Lower lobe of right lung (tissue), 2 donors: ENCODE measurements at regions not wholly inside any gene's neighbourhood (a gene's known extent, or its start where the extent isn't known, plus 50 kb on each side); places are given as distances from the start of the nearest gene placed in this dataset.
"Not testable (repeated sequence)": the region's sequence is repeated elsewhere in the genome, so short reads cannot be mapped to it uniquely, and the experiment has no call there.

Experiments used
- ATAC-seq, 2 donors: fragments of 200-7000 bp; cut with Tn5 transposase; one replicate each; pipeline ENCODE4 v1.9.1; 2020 to 2022; ENCODE audit warnings: mild to moderate bottlenecking in 2 of 2, moderate library complexity in 2 of 2
- DNase-seq: peaks from one replicate; pipeline ENCODE4 v3.0.0-alpha.2; 2020
- H3K27ac ChIP-seq: fragments of 200-600 bp; one replicate; pipeline ENCODE4 v1.8.0; 2022
- H3K27me3 ChIP-seq: fragments of 200-600 bp; one replicate; pipeline ENCODE4 v1.8.0; 2022; ENCODE audit warnings: low read depth
- H3K36me3 ChIP-seq: fragments of 200-600 bp; one replicate; pipeline ENCODE4 v1.8.0; 2022; ENCODE audit warnings: mild to moderate bottlenecking
- H3K4me1 ChIP-seq: fragments of 200-600 bp; one replicate; pipeline ENCODE4 v1.8.0; 2022
- H3K4me3 ChIP-seq: fragments of 200-600 bp; one replicate; pipeline ENCODE4 v1.8.0; 2022; ENCODE audit warnings: mild to moderate bottlenecking
- H3K9me3 ChIP-seq: fragments of 200-600 bp; one replicate; pipeline ENCODE4 v1.8.0; 2022
- CTCF ChIP-seq: fragments of 200-600 bp; IDR thresholded peaks from one replicate; pipeline ENCODE4 v1.8.0; 2022; ENCODE audit warnings: antibody characterized with exemption, mild to moderate bottlenecking
- intact Hi-C: fragments of 100-400 bp; cut with DNase I; formaldehyde crosslinking; loops from one replicate; pipeline ENCODE4 v1.11.0; 2022
- donor health status: DM: no; HTN: yes; CAD: no; lungs with severe emphysema.

GRCh38 chr6:984031-984430 lies 291.1 kb upstream of the EXOC2 start:
- no peak for TF ChIP-seq CTCF
- ATAC-seq: no peak

GRCh38 chr6:978937-979685 lies 286.2 kb upstream of the EXOC2 start:
- no peak for ATAC-seq
- H3K27me3 ChIP-seq: no peaks in the 10 kb centered on the region
- H3K4me1 ChIP-seq: no peaks in the 10 kb centered on the region
- intact Hi-C loops: no loop called here
- no peak for DNase-seq
- H3K36me3 ChIP-seq: no peaks in the 10 kb centered on the region
- H3K9me3 ChIP-seq: no peaks in the 10 kb centered on the region
- TF ChIP-seq CTCF: no peak
- no peak overlapping the region for H3K27ac ChIP-seq
- no peak overlapping the region for H3K4me3 ChIP-seq

More at GRCh38 chr6:984031-984430, 291.1 kb upstream of the EXOC2 start:
- H3K36me3 ChIP-seq: no peaks in the 10 kb centered on the region
- H3K9me3 ChIP-seq: no peaks in the 10 kb centered on the region
- H3K27ac ChIP-seq: no peak overlapping the region
- H3K27me3 ChIP-seq: no peaks in the 10 kb centered on the region
- no peaks in the 10 kb centered on the region for H3K4me1 ChIP-seq
- intact Hi-C loops: no loop called here
- DNase-seq: no peak
- H3K4me3 ChIP-seq: no peak overlapping the region

- H3K36me3 ChIP-seq, H3K4me3 ChIP-seq, H3K9me3 ChIP-seq, H3K27me3 ChIP-seq, ATAC-seq, H3K4me1 ChIP-seq, DNase-seq, intact Hi-C loops, H3K27ac ChIP-seq: not testable (repeated sequence)
Observed at GRCh38 chr6:977226-977625, 284.3 kb upstream of the EXOC2 start.

- H3K9me3 ChIP-seq: no peaks in the 10 kb centered on the region
- H3K36me3 ChIP-seq: no peaks in the 10 kb centered on the region
- no peaks in the 10 kb centered on the region for H3K27me3 ChIP-seq
- H3K4me3 ChIP-seq: no peak overlapping the region
- DNase-seq: no peak
- TF ChIP-seq CTCF: no peak
- peak in 1 of 2 donors; percentile 37 for ATAC-seq
- H3K27ac ChIP-seq: no peak overlapping the region
- H3K4me1 ChIP-seq: no peaks in the 10 kb centered on the region
- intact Hi-C loops: no loop called here
Observed at GRCh38 chr6:971981-972640, 279.2 kb upstream of the EXOC2 start.

- ATAC-seq (no peak), DNase-seq (no peak)
- TF ChIP-seq CTCF: no peak
- H3K27ac ChIP-seq: no peak overlapping the region
- no peaks in the 10 kb centered on the region for H3K36me3 ChIP-seq
- no peaks in the 10 kb centered on the region for H3K4me1 ChIP-seq
- H3K4me3 ChIP-seq: no peak overlapping the region
- no peaks in the 10 kb centered on the region for H3K9me3 ChIP-seq
- H3K27me3 ChIP-seq: no peaks in the 10 kb centered on the region
- intact Hi-C loops: no loop called here
Observed at GRCh38 chr6:968791-969190, 275.9 kb upstream of the EXOC2 start.

- TF ChIP-seq CTCF: no peak
- Histone ChIP-seq H3K4me3 (no peak overlapping the region), H3K27me3 (no peaks in the 10 kb centered on the region), H3K36me3 (no peaks in the 10 kb centered on the region), H3K27ac (no peak overlapping the region), H3K4me1 (no peaks in the 10 kb centered on the region), H3K9me3 (no peaks in the 10 kb centered on the region)
- ATAC-seq (no peak), DNase-seq (no peak)
- intact Hi-C loops: no loop called here
Observed at GRCh38 chr6:967701-968100, 274.8 kb upstream of the EXOC2 start.
